ENCODE measurements at regions not wholly inside any gene's neighbourhood (a gene's known extent, or its start where the extent isn't known, plus 50 kb on each side); places are given as distances from the start of the nearest gene placed in this dataset.

GRCh38 chr11:88040148-88040496, 135.1 kb downstream of the RAB38 start:
- no peak overlapping the region for H3K27ac ChIP-seq (ENCODE audit: insufficient read length, low read depth, low read length)
- H3K9me3 Mint-ChIP-seq = peaks cover 5 to 7% of the 10 kb centered on the region in 2 experiments
- H3K27me3 Mint-ChIP-seq (ENCODE audit: low read depth) = no peaks in the 10 kb centered on the region
- no peak overlapping the region for H2BK20ac ChIP-seq (ENCODE audit: low read depth, low read length, poor library complexity, severe bottlenecking)
- H4K20me1 ChIP-seq (ENCODE audit: control insufficient read depth, insufficient read depth, insufficient read length) = no peaks in the 10 kb centered on the region
- no peak overlapping the region for H2BK12ac ChIP-seq (ENCODE audit: insufficient read length, low read depth, low read length)
- H3K18ac ChIP-seq (ENCODE audit: insufficient read length, low read depth, low read length) = no peak overlapping the region
- peaks cover 42 to 49% of the 10 kb centered on the region in 2 experiments for H3K4me1 Mint-ChIP-seq
- H3K36me3 Mint-ChIP-seq (ENCODE audit: insufficient read depth in 1 of 3, low read depth in 3 of 3) = peaks cover 2 to 11% (median 5%) of the 10 kb centered on the region in 3 experiments; a peak in 4 of 7 replicates
- no peak overlapping the region for H3K4me3 Mint-ChIP-seq
- H2AFZ ChIP-seq (ENCODE audit: low read length) = no peak overlapping the region
- peaks cover 14% of the 10 kb centered on the region; the same call in 1 of the 2 replicates for H3K4me1 ChIP-seq (ENCODE audit: insufficient read depth, low read length)
- WGBS (ENCODE audit: extremely low coverage, insufficient read length, low lambda C conversion rate) = no CpG with 5 or more reads among the region's 1 CpG
- no peak overlapping the region for H3K4ac ChIP-seq (ENCODE audit: low read depth, low read length)
- no peak overlapping the region for H3K9ac ChIP-seq (ENCODE audit: extremely low read depth, insufficient read length, low read length)
- no peaks in the 10 kb centered on the region for H3K27me3 ChIP-seq (ENCODE audit: insufficient read depth, low read length)
- H3K14ac ChIP-seq (ENCODE audit: insufficient read depth, low read length) = no peak overlapping the region
- no peak overlapping the region for H2BK120ac ChIP-seq (ENCODE audit: low read depth, low read length, poor library complexity, severe bottlenecking)
- H3K27ac Mint-ChIP-seq = no peak overlapping the region; a peak in 1 of 7 replicates
- H3K9me3 ChIP-seq (ENCODE audit: control insufficient read depth, low read depth, low read length) = no peaks in the 10 kb centered on the region
- H3K56ac ChIP-seq (ENCODE audit: insufficient read length, low read depth, low read length) = no peak overlapping the region
- no peak overlapping the region for H3K23ac ChIP-seq (ENCODE audit: insufficient read length, low read depth, low read length)
- no peaks in the 10 kb centered on the region; the same call in 1 of the 2 replicates for H3K79me2 ChIP-seq (ENCODE audit: insufficient read depth, low read length)
- H3K79me1 ChIP-seq (ENCODE audit: insufficient read depth, low read depth, low read length, poor library complexity, severe bottlenecking) = no peaks in the 10 kb centered on the region
- no peak overlapping the region for H2BK5ac ChIP-seq (ENCODE audit: insufficient read length, low read length)
- H3T11ph ChIP-seq (ENCODE audit: low read length) = no peak overlapping the region
- no peaks in the 10 kb centered on the region for H3K23me2 ChIP-seq (ENCODE audit: insufficient read length, low read depth, low read length, poor library complexity, severe bottlenecking)
- no peak overlapping the region for H2BK15ac ChIP-seq (ENCODE audit: low read depth, low read length)
- H4K5ac ChIP-seq (ENCODE audit: insufficient read length, low read depth, low read length) = no peak overlapping the region
- no peak overlapping the region for H4K91ac ChIP-seq (ENCODE audit: insufficient read length, low read depth, low read length)
- no peak for DNase-seq
- TF ChIP-seq CTCF (conservative IDR thresholded peaks at IDR 0.05) = no peak
- no peak overlapping the region for H3K4me2 ChIP-seq (ENCODE audit: insufficient read depth, insufficient read length, low read length)
- H4K8ac ChIP-seq (replicated peaks; ENCODE audit: insufficient read length, low read depth, low read length) = no peak overlapping the region
- H2AK5ac ChIP-seq (ENCODE audit: insufficient read length, low read length) = no peak overlapping the region

All from H9 (cell line).